GM18907 (cell line): ENCODE measurements at regions not wholly inside any gene's neighbourhood (a gene's known extent, or its start where the extent isn't known, plus 50 kb on each side); places are given as distances from the start of the nearest gene placed in this dataset.

Experiments used
- ATAC-seq: cut with Tn5 transposase; IDR thresholded peaks from one replicate; pipeline ENCODE4 v1.9.1; 2021; ENCODE audit warnings: mild to moderate bottlenecking, moderate library complexity; ENCODE audit not compliant: unreplicated experiment

- no peak for ATAC-seq
Measured at GRCh38 chr2:153802671-153803070, 69.1 kb upstream of the GALNT13 start.

- no peak for ATAC-seq
Measured at GRCh38 chr2:153808679-153809078, 63.0 kb upstream of the GALNT13 start.

GRCh38 chr2:153811516-153811915, 60.2 kb upstream of the GALNT13 start:
- no peak for ATAC-seq

- ATAC-seq: no peak
Measured at GRCh38 chr2:153812632-153813031, 59.1 kb upstream of the GALNT13 start.

- no peak for ATAC-seq
Measured at GRCh38 chr2:153818242-153818641, 53.5 kb upstream of the GALNT13 start.

- ATAC-seq: no peak
Measured at GRCh38 chr2:153819074-153819473, 52.6 kb upstream of the GALNT13 start.

- no peak for ATAC-seq
Measured at GRCh38 chr2:153819501-153819900, 52.2 kb upstream of the GALNT13 start.
